ENCODE measurements at regions not wholly inside any gene's neighbourhood (a gene's known extent, or its start where the extent isn't known, plus 50 kb on each side); places are given as distances from the start of the nearest gene placed in this dataset.

- no peak for DNase-seq
Measured at GRCh38 chr16:49967012-49967559, 57.9 kb upstream of the CNEP1R1 start.

More at GRCh38 chr16:49967012-49967559, 57.9 kb upstream of the CNEP1R1 start:
- Histone ChIP-seq H3K79me2 (ENCODE audit: insufficient read depth, low read length) (no peaks in the 10 kb centered on the region), H2BK20ac (ENCODE audit: low read depth, low read length, poor library complexity, severe bottlenecking) (no peak overlapping the region), H2BK12ac (ENCODE audit: insufficient read length, low read depth, low read length) (no peak overlapping the region), H3K14ac (ENCODE audit: insufficient read depth, low read length) (no peak overlapping the region), H2AK5ac (ENCODE audit: insufficient read length, low read length) (no peak overlapping the region), H3K9ac (ENCODE audit: extremely low read depth, insufficient read length, low read length) (no peak overlapping the region), H3K4me2 (ENCODE audit: insufficient read depth, insufficient read length, low read length) (no peak overlapping the region), H3K56ac (ENCODE audit: insufficient read length, low read depth, low read length) (no peak overlapping the region), H2BK15ac (ENCODE audit: low read depth, low read length) (no peak overlapping the region), H4K20me1 (ENCODE audit: control insufficient read depth, insufficient read depth, insufficient read length) (no peaks in the 10 kb centered on the region), H2AFZ (ENCODE audit: low read length) (no peak overlapping the region), H3K18ac (ENCODE audit: insufficient read length, low read depth, low read length) (no peak overlapping the region), H3T11ph (ENCODE audit: low read length) (no peak overlapping the region), H3K79me1 (ENCODE audit: insufficient read depth, low read depth, low read length, poor library complexity, severe bottlenecking) (no peaks in the 10 kb centered on the region), H3K4me1 (ENCODE audit: insufficient read depth, low read length) (no peaks in the 10 kb centered on the region), H2BK5ac (ENCODE audit: insufficient read length, low read length) (no peak overlapping the region), H3K27ac (ENCODE audit: insufficient read length, low read depth, low read length) (no peak overlapping the region), H3K9me3 (ENCODE audit: control insufficient read depth, low read depth, low read length) (no peaks in the 10 kb centered on the region), H3K23ac (ENCODE audit: insufficient read length, low read depth, low read length) (no peak overlapping the region), H2BK120ac (ENCODE audit: low read depth, low read length, poor library complexity, severe bottlenecking) (no peak overlapping the region), H3K4ac (ENCODE audit: low read depth, low read length) (no peak overlapping the region), H3K23me2 (ENCODE audit: insufficient read length, low read depth, low read length, poor library complexity, severe bottlenecking) (no peaks in the 10 kb centered on the region), H4K8ac (replicated peaks; ENCODE audit: insufficient read length, low read depth, low read length) (no peak overlapping the region), H4K5ac (ENCODE audit: insufficient read length, low read depth, low read length) (no peak overlapping the region), H4K91ac (ENCODE audit: insufficient read length, low read depth, low read length) (no peak overlapping the region), H3K27me3 (ENCODE audit: insufficient read depth, low read length) (no peaks in the 10 kb centered on the region)
- Mint-ChIP-seq H3K36me3 (ENCODE audit: insufficient read depth in 1 of 3, low read depth in 3 of 3) (no peaks in the 10 kb centered on the region), H3K27ac (no peak overlapping the region), H3K27me3 (ENCODE audit: low read depth) (peaks cover 2% of the 10 kb centered on the region), H3K9me3 (no peaks in the 10 kb centered on the region; a peak in 1 of 5 replicates), H3K4me3 (no peak overlapping the region), H3K4me1 (peaks cover 8 to 16% of the 10 kb centered on the region in 2 experiments)
- no CpG with 5 or more reads among the region's 6 CpGs for WGBS (ENCODE audit: extremely low coverage, insufficient read length, low lambda C conversion rate)
- TF ChIP-seq CTCF (conservative IDR thresholded peaks at IDR 0.05) = no peak

Data from H9 (cell line).